Astrocyte (in vitro differentiated cells and primary cell): ENCODE measurements at regions not wholly inside any gene's neighbourhood (a gene's known extent, or its start where the extent isn't known, plus 50 kb on each side); places are given as distances from the start of the nearest gene placed in this dataset.

Source experiments
- EZH2 ChIP-seq: IDR thresholded peaks from 2 replicates; pipeline ENCODE4 v1.6.1; 2012; ENCODE audit warnings: mild to moderate bottlenecking, low read length, inconsistent platforms; ENCODE audit not compliant: insufficient read depth
- TF ChIP-seq, protein P1 (sequence below): IDR thresholded peaks from 2 replicates; pipeline ENCODE4 v1.5.1; 2011; ENCODE audit warnings: low read depth, mild to moderate bottlenecking, inconsistent platforms, low read length, moderate library complexity; ENCODE audit not compliant: insufficient read depth

DNA sequence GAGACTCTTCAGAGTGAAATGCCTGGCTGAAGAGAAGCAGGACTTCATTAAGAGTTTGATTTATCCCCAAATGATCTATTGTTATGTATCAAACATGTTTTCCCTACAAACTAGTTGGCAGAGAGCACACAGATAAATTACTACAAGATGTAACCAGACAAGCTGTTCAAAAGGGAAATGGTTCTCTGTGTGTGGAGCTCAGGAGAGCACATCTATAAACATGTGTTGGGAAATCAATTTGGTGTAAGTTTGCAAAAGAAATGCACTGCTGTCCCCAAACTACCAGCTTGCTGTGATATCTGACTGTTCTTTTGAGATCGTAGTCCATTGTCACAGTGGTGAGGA is 159.2 kb downstream of the PAH start:
- TF ChIP-seq, protein P1, sequence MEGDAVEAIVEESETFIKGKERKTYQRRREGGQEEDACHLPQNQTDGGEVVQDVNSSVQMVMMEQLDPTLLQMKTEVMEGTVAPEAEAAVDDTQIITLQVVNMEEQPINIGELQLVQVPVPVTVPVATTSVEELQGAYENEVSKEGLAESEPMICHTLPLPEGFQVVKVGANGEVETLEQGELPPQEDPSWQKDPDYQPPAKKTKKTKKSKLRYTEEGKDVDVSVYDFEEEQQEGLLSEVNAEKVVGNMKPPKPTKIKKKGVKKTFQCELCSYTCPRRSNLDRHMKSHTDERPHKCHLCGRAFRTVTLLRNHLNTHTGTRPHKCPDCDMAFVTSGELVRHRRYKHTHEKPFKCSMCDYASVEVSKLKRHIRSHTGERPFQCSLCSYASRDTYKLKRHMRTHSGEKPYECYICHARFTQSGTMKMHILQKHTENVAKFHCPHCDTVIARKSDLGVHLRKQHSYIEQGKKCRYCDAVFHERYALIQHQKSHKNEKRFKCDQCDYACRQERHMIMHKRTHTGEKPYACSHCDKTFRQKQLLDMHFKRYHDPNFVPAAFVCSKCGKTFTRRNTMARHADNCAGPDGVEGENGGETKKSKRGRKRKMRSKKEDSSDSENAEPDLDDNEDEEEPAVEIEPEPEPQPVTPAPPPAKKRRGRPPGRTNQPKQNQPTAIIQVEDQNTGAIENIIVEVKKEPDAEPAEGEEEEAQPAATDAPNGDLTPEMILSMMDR, result no peak
- TF ChIP-seq EZH2, result no peak
